A172 (cell line): ENCODE measurements at regions not wholly inside any gene's neighbourhood (a gene's known extent, or its start where the extent isn't known, plus 50 kb on each side); places are given as distances from the start of the nearest gene placed in this dataset.

Experiments used
- DNase-seq: peaks from one replicate; pipeline ENCODE4 v3.0.0-alpha.2; 2015; ENCODE audit warnings: low spot score

GRCh38 chr12:64931321-64931720 is 106.9 kb downstream of the TBC1D30 start:
- DNase-seq, result no peak

- DNase-seq, result no peak
Measured at GRCh38 chr12:64931981-64932380, 107.5 kb downstream of the TBC1D30 start.

GRCh38 chr12:64933791-64934190 is 109.3 kb downstream of the TBC1D30 start:
- no peak for DNase-seq

GRCh38 chr12:64937452-64937851 is 113.0 kb downstream of the TBC1D30 start:
- DNase-seq, result no peak

- DNase-seq, result no peak
Measured at GRCh38 chr12:64938179-64938578, 113.7 kb downstream of the TBC1D30 start.

- DNase-seq, result peak; percentile 23
Measured at GRCh38 chr12:64943686-64944085, 119.2 kb downstream of the TBC1D30 start.

- DNase-seq, result no peak
Measured at GRCh38 chr12:64944966-64945365, 120.5 kb downstream of the TBC1D30 start.

- no peak for DNase-seq
Measured at GRCh38 chr12:64946132-64946829, 121.8 kb downstream of the TBC1D30 start.

- DNase-seq, result no peak
Measured at GRCh38 chr12:64950711-64951298, 126.4 kb downstream of the TBC1D30 start.

- DNase-seq, result no peak
Measured at GRCh38 chr12:64951944-64952343, 127.5 kb downstream of the TBC1D30 start.

- no peak for DNase-seq
Measured at GRCh38 chr12:64955746-64956145, 131.3 kb downstream of the TBC1D30 start.

GRCh38 chr12:64965920-64966319 is 141.5 kb downstream of the TBC1D30 start:
- no peak for DNase-seq

- peak; percentile 56 for DNase-seq
Measured at GRCh38 chr12:64968989-64969819, 144.8 kb downstream of the TBC1D30 start.

- DNase-seq, result peak; percentile 10
Measured at GRCh38 chr12:64976131-64976530, 145.0 kb downstream of the WIF1 start.

- no peak for DNase-seq
Measured at GRCh38 chr12:64983771-64984278, 137.3 kb downstream of the WIF1 start.

- DNase-seq, result no peak
Measured at GRCh38 chr12:64991121-64991611, 129.9 kb downstream of the WIF1 start.

- no peak for DNase-seq
Measured at GRCh38 chr12:64992116-64992515, 129.0 kb downstream of the WIF1 start.

GRCh38 chr12:64992641-64993040 is 128.5 kb downstream of the WIF1 start:
- no peak for DNase-seq

- DNase-seq, result no peak
Measured at GRCh38 chr12:64993461-64993860, 127.6 kb downstream of the WIF1 start.

GRCh38 chr12:64995816-64996215 is 125.3 kb downstream of the WIF1 start:
- no peak for DNase-seq

- DNase-seq, result no peak
Measured at GRCh38 chr12:64997858-64998257, 123.2 kb downstream of the WIF1 start.

GRCh38 chr12:64998371-64999147 is 122.5 kb downstream of the WIF1 start:
- no peak for DNase-seq
